Anterior cingulate cortex (tissue), 58 donors: ENCODE measurements at regions not wholly inside any gene's neighbourhood (a gene's known extent, or its start where the extent isn't known, plus 50 kb on each side); places are given as distances from the start of the nearest gene placed in this dataset.
"Not testable (repeated sequence)": the region's sequence is repeated elsewhere in the genome, so short reads cannot be mapped to it uniquely, and the experiment has no call there.

Experiments used
- DNase-seq, 58 donors: peaks; one replicate each; lab custom pipeline; 2025; lab: John Stamatoyannopoulos, UW

GRCh38 chr10:80855348-80855971 lies 317.8 kb downstream of the SH2D4B start:
- peak in 6 of 58 donors; percentile 2 to 29 (median 8) for DNase-seq

GRCh38 chr10:80856186-80856585 lies 318.5 kb downstream of the SH2D4B start:
- no peak for DNase-seq

DNA sequence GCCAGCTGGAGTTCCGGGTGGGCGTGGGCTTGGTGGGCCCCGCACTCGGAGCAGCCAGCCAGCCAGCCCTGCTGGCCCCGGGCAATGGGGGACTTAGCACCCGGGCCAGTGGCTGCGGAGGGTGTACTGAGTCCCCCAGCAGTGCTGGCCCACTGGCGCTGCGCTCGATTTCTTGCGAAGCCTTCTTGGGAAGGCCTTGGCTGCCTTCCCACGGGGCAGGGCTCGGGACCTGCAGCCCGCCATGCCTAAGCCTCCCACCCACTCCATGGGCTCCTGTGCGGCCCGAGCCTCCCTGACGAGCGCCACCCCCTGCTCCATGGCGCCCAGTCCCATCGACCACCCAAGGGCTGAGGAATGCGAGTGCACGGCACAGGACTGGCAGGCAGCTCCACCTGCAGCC lies 321.6 kb downstream of the SH2D4B start:
- not testable (repeated sequence) for DNase-seq

DNA sequence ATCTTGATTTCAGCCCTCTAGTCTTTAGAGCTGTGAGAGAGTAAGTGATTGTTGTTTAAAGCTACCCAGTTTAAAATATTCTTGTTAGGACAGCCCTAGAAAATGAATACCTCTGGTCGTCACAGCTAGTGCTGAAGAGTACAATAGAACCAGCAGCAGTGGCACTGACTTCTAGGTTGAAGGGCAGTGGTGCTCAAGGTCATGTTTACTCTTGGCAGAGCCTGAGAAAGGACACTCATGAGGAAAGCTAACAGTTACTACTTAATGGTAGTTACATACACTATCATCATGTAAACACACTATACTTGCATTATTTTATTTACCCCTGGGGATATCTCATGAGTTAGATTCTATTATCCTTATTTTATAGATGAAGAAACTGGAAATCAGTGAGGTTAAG lies 323.0 kb downstream of the SH2D4B start:
- DNase-seq, result no peak

GRCh38 chr10:80861882-80862281 lies 324.2 kb downstream of the SH2D4B start:
- DNase-seq, result no peak

GRCh38 chr10:80870282-80870681 lies 332.6 kb downstream of the SH2D4B start:
- DNase-seq, result no peak

- DNase-seq, result no peak
Observed at GRCh38 chr10:80871083-80871482, 333.4 kb downstream of the SH2D4B start.

GRCh38 chr10:80878330-80878729 lies 340.6 kb downstream of the SH2D4B start:
- DNase-seq, result no peak

- no peak for DNase-seq
Observed at GRCh38 chr10:80890146-80890545, 352.4 kb downstream of the SH2D4B start.

GRCh38 chr10:80893256-80893655 lies 355.6 kb downstream of the SH2D4B start:
- DNase-seq, result no peak

DNA sequence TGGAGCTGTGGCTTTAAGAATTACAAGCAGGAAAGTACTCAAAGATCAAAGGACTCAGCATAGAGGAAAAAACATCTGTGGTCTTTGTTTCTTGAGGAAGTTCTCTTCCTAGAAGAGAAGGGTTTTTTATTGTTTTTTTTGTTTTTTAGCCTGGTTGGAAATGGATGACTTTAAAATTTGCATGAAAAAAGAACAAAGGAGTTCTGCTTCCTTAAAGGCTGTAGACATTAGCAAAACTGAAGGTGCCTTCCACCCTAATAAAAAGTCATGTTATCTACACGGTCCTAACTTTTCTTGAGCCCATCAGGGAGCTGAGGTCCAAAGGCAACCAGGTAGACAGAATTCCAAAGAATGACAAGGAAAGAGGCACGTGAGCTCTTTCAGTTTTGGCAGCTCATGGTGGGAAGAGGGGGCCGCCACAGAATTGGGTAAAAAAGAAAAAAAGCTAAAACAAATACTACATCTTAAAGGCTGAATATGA lies 356.6 kb downstream of the SH2D4B start:
- DNase-seq, result no peak

GRCh38 chr10:80894797-80895467 lies 357.2 kb downstream of the SH2D4B start:
- no peak for DNase-seq

- DNase-seq, result no peak
Observed at GRCh38 chr10:80896076-80896475, 358.4 kb downstream of the SH2D4B start.

GRCh38 chr10:80896959-80897358 lies 359.3 kb downstream of the SH2D4B start:
- no peak for DNase-seq

DNA sequence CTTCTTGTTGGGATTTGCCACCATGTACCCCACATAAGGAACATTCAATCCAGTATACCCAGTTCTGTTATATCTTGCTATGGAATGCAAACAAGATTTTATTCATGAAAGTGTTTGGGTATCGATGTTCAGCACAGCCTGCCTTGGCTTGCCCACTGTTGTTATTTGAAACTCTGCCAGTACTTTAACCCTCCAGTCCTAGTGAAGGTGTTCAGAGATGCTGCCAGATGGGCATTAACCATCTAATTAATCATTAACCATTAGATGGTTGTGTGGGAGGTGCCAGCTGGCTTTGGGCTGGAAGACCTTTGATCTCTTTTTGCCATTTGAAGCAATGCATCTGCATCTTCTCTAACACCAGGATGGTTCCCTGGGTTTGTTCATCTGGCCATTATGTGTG lies 363.0 kb downstream of the SH2D4B start:
- no peak for DNase-seq

DNA sequence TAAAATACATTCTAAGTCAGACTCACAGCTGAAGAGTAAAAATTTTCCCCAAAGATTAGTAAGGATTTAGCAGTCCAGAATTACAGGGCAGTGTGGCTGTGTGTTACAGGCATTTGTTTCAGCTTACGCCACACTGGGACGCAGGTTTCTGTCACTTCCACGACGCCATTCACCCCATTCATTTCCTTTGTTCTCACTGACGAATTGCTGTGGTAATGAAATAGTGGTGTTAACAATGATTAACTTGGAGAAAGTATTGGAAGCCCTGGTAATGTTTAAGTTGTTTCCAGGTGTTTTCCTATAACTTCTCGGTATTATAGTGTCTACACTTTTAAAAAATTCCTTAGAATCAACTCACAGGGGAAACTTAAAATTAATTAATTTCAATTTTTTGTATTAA lies 370.9 kb downstream of the SH2D4B start:
- DNase-seq, result no peak

DNA sequence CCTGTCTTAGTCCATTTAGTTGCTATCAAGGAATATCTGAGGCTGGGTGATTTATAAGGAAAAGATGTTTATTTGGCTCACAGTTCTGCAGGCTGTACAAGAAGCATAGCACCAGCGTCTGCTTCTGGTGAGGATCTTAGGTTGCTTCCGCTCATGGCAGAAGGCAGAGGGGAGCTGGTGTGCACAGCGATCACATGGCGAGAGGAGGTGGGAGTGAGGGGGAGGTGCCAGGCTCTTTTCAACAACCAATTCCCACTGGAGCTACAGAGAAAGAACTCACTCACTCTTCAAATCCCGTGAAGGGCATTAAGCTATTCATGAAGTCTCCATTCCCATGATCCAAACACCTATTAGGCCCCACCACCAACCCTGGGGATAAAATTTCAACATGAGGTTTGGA lies 371.6 kb downstream of the SH2D4B start:
- no peak for DNase-seq

- DNase-seq, result no peak
Observed at GRCh38 chr10:80917636-80918035, 379.9 kb downstream of the SH2D4B start.

DNA sequence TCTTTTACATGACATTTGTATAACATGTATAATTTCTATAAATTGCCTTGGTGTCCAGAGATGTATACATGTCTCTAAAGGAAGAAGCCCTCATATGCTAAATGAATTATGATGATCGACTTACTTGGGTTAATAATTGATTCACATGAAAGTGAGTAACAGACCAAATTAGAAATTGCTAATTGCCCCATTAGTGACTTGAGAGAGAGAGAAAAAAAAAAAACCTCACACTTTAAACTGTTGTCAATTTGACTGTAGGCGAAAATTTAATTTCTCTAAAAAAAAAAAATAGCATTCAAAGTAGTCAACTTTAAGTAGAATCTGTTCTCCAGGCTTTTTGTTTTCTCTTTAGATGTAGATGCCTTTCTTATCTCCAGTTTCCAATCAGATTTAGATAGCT lies 383.3 kb downstream of the SH2D4B start:
- DNase-seq, result no peak

GRCh38 chr10:80924063-80924952 lies 386.6 kb downstream of the SH2D4B start:
- peak in 13 of 58 donors; percentile 6 to 60 (median 8) for DNase-seq

DNA sequence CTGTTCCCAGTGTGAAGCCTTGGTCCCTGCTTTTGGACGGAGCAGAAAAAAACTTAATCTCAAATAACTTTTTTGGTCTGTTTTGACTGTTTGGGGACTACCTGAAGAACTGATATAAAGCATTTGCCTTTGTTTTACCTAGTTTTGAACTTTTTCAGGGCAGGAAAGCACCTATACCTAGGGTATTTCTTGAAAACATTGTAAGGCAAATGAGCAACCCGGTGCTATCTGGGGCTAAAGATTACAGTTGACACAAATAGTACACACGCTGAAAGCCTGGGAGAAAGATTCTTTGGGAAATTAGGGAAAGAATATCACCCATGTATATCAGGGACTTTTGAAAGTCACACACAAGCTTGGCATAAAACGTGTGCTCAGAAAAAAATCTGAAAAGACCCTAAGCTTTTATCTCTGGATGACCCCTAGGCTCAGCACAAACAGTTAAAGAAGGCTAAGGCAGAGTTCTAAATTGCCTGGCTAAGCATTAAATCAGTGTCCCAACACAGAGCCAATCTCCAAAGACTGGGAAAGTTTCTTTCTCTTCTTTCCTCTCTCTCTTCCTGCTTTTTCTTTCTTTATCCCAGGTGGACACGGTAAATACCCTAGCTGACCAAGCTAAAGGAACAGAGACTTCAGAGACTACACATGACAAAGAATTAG lies 389.8 kb downstream of the SH2D4B start:
- no peak for DNase-seq
